CD4-positive, alpha-beta T cell treated with Interleukin-4 for 4 hours (primary cell): ENCODE measurements at regions not wholly inside any gene's neighbourhood (a gene's known extent, or its start where the extent isn't known, plus 50 kb on each side); places are given as distances from the start of the nearest gene placed in this dataset.

Source experiments
- DNase-seq: peaks from one replicate; pipeline ENCODE4 v3.0.0-alpha.2; 2020

GRCh38 chr7:35533902-35534301 is 161.0 kb downstream of the HERPUD2 start:
- DNase-seq, result no peak

GRCh38 chr7:35530124-35531109 is 164.5 kb downstream of the HERPUD2 start:
- DNase-seq, result no peak

GRCh38 chr7:35529713-35530112 is 165.2 kb downstream of the HERPUD2 start:
- DNase-seq, result no peak

- DNase-seq, result no peak
These were observed 166.5 kb downstream of the HERPUD2 start for GRCh38 chr7:35528381-35528977.

GRCh38 chr7:35526645-35527044 is 168.3 kb downstream of the HERPUD2 start:
- DNase-seq, result no peak

- DNase-seq, result no peak
These were observed 170.7 kb downstream of the HERPUD2 start for GRCh38 chr7:35524112-35524804.

GRCh38 chr7:35523292-35523691 is 171.6 kb downstream of the HERPUD2 start:
- DNase-seq, result no peak

GRCh38 chr7:35522697-35523096 is 172.2 kb downstream of the HERPUD2 start:
- DNase-seq, result no peak

- no peak for DNase-seq
These were observed 173.0 kb downstream of the HERPUD2 start for GRCh38 chr7:35521941-35522340.

- no peak for DNase-seq
These were observed 173.9 kb downstream of the HERPUD2 start for GRCh38 chr7:35520810-35521625.

GRCh38 chr7:35519971-35520809 is 174.7 kb downstream of the HERPUD2 start:
- peak; percentile 58 for DNase-seq

GRCh38 chr7:35518767-35519166 is 176.2 kb downstream of the HERPUD2 start:
- DNase-seq, result no peak

- no peak for DNase-seq
These were observed 178.4 kb downstream of the HERPUD2 start for GRCh38 chr7:35516498-35516897.

- no peak for DNase-seq
These were observed 181.1 kb downstream of the HERPUD2 start for GRCh38 chr7:35513828-35514227.

- no peak for DNase-seq
These were observed 181.7 kb downstream of the HERPUD2 start for GRCh38 chr7:35513195-35513594.

GRCh38 chr7:35512716-35513115 is 182.2 kb downstream of the HERPUD2 start:
- no peak for DNase-seq

- DNase-seq, result no peak
These were observed 186.1 kb downstream of the HERPUD2 start for GRCh38 chr7:35508623-35509400.

GRCh38 chr7:35505066-35505465 is 189.9 kb downstream of the HERPUD2 start:
- no peak for DNase-seq

- DNase-seq, result no peak
These were observed 190.6 kb downstream of the HERPUD2 start for GRCh38 chr7:35504365-35504764.

GRCh38 chr7:35501681-35502080 is 193.3 kb downstream of the HERPUD2 start:
- no peak for DNase-seq

GRCh38 chr7:35499226-35499625 is 195.7 kb downstream of the HERPUD2 start:
- DNase-seq, result no peak
